NCI-H128 (cell line): ENCODE measurements at regions not wholly inside any gene's neighbourhood (a gene's known extent, or its start where the extent isn't known, plus 50 kb on each side); places are given as distances from the start of the nearest gene placed in this dataset.

Experiments used
- DNase-seq: peaks from one replicate; lab custom pipeline; 2025; ENCODE audit not compliant: unreplicated experiment; lab: John Stamatoyannopoulos, UW

- no peak for DNase-seq
Observed at GRCh38 chr20:22257912-22258311, 326.5 kb downstream of the FOXA2 start.

- DNase-seq, result no peak
Observed at GRCh38 chr20:22248051-22248667, 336.2 kb downstream of the FOXA2 start.

- DNase-seq, result no peak
Observed at GRCh38 chr20:22245139-22245538, 339.2 kb downstream of the FOXA2 start.

- no peak for DNase-seq
Observed at GRCh38 chr20:22243067-22243466, 341.3 kb downstream of the FOXA2 start.

- DNase-seq, result no peak
Observed at GRCh38 chr20:22241609-22242008, 342.8 kb downstream of the FOXA2 start.

GRCh38 chr20:22232923-22233322 is 351.4 kb downstream of the FOXA2 start:
- no peak for DNase-seq

GRCh38 chr20:22232473-22232872 is 351.9 kb downstream of the FOXA2 start:
- DNase-seq, result no peak

GRCh38 chr20:22226849-22227700 is 357.3 kb downstream of the FOXA2 start:
- DNase-seq, result no peak

GRCh38 chr20:22223236-22223635 is 361.1 kb downstream of the FOXA2 start:
- no peak for DNase-seq

- no peak for DNase-seq
Observed at GRCh38 chr20:22217712-22218352, 366.5 kb downstream of the FOXA2 start.

- DNase-seq, result no peak
Observed at GRCh38 chr20:22216984-22217383, 367.4 kb downstream of the FOXA2 start.

GRCh38 chr20:22214296-22214695 is 370.1 kb downstream of the FOXA2 start:
- DNase-seq, result no peak

- DNase-seq, result no peak
Observed at GRCh38 chr20:22213271-22213670, 371.1 kb downstream of the FOXA2 start.

- no peak for DNase-seq
Observed at GRCh38 chr20:22207280-22207679, 377.1 kb downstream of the FOXA2 start.

GRCh38 chr20:22204801-22205200 is 379.6 kb downstream of the FOXA2 start:
- no peak for DNase-seq

GRCh38 chr20:22182148-22182547 is 402.2 kb downstream of the FOXA2 start:
- no peak for DNase-seq

GRCh38 chr20:22180244-22180643 is 404.1 kb downstream of the FOXA2 start:
- DNase-seq, result no peak

- no peak for DNase-seq
Observed at GRCh38 chr20:22160101-22160652, 424.2 kb downstream of the FOXA2 start.

- DNase-seq, result no peak
Observed at GRCh38 chr20:22159276-22159675, 425.1 kb downstream of the FOXA2 start.

- DNase-seq, result no peak
Observed at GRCh38 chr20:22127587-22127986, 422.1 kb downstream of the PAX1 start.

- DNase-seq, result no peak
Observed at GRCh38 chr20:22106308-22106938, 401.0 kb downstream of the PAX1 start.
